ENCODE measurements at regions not wholly inside any gene's neighbourhood (a gene's known extent, or its start where the extent isn't known, plus 50 kb on each side); places are given as distances from the start of the nearest gene placed in this dataset.

GRCh38 chr1:115491298-115492018 lies 150.3 kb upstream of the VANGL1 start:
- no peak for DNase-seq

- peak; percentile 78 to 92 for DNase-seq
Measured at GRCh38 chr1:115479055-115479482, 141.0 kb upstream of the NGF start.

DNA sequence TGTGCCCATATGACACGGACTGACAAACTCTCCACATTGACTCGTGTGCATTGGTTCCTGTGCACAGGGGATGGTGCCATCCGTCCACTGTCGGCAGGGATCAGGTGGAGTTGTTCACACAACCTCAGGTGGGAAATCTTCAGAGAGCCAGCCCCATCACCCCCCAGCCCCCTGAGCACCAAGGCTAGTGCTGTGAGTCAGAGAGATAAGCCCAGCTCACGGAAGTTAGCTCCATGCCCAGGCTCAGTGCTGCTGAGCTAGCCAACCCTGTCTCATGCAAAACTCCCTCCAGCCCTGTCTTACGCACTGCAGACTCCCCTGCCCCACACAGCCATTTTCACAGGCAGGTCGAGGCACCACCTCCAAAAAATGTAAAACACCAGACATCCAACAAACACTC lies 139.0 kb upstream of the NGF start:
- DNase-seq = no peak

GRCh38 chr1:115476616-115477015 lies 138.6 kb upstream of the NGF start:
- no peak for DNase-seq

DNA sequence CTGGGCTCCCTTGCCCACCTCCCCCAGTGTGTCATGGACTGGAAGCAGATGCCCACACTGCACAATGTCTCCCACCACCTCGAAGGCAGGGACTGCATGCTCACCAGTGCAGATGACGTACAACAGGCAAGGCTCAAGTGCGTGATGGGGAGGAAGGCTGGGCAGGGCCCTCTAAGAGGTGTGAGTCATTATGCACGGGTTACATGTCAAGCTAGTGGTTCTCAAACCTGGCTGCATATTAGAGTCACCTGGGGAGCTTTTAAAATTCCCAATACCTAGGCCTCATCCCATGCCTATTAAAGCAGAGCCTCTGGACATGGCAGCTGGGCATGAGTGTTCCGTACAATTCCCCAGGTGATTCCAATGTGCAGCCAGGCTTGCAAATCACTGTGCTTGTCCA lies 137.9 kb upstream of the NGF start:
- no peak for DNase-seq

DNA sequence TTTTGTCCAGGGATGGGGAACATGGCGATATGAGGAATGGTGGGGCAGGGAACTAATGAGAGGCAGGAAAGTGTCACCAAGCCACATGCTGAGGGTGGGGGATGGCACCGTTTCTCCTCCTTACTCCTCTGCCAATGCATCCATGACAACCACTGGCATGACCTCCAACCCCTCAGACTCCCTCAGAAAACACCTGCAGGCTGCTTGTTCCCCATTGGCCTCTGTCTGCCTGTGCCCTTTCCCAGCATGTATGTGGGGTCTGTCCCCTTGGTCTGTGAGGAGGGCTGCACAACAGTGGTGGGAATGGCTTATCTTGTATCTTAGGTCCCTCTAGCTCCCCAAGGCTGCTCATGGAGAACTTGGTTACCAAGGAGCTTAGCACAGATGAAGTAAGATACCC lies 137.2 kb upstream of the NGF start:
- DNase-seq = no peak

GRCh38 chr1:115473986-115474565 lies 136.0 kb upstream of the NGF start:
- no peak for DNase-seq

GRCh38 chr1:115469703-115470476 lies 131.8 kb upstream of the NGF start:
- DNase-seq = peak; percentile 18 to 32

DNA sequence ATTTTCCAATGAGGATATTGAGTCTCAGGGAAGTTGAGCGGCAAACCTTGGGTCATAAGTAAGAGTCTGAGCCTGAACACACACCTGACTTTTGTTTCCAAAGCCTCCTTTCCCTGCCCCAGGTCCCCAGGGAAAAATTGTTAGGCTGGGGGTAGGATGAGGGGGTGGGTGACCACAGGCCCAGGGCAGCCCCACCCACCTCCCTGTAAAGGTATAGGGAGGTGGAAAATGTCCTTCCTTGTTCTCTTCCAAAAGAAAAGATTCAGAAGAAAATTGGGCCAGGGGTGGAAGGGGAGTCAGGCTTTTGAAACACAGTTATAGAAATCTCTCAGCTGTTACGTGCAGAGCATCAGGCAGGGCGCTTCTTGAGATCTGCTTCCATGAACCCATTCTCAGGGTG lies 129.7 kb upstream of the NGF start:
- no peak for DNase-seq

DNA sequence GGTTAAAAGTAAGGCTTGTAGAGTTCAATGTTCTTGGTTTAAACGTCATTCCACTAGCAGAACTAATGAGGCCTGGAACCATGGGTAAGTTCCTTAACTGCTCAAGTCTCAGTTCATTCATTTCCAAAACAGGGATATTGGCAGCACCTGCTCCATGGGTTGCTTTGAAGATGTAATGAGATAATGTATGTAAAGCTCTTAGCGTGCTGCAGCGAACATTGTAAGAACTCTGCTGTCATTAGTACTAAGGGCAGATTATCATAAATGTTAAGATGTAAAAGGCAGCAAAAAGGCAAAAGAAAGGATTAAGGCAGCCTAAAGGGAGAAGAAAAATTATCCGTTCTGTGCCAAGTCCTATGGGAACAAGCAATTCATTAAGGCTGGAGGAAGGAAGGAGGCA lies 129.1 kb upstream of the NGF start:
- no peak for DNase-seq

DNA sequence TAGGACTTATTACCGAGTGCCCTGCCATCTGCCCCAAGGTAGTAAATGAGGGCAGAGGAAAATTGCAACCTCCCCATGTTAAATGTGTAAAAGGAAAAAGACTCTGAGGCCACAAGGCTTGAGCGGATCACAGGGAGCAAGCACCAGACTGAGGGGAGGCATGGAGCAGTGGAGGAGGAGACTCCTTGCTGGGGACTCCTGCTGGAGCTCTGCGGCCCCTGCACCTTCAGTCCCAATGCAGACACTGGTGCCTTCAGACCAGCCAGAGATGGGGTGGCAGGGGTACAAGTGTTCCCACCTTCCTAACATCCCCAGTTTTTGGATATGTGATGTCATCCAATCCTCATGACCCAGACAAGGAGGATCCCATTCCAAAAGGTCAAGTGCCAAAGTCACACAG lies 128.4 kb upstream of the NGF start:
- DNase-seq = no peak

GRCh38 chr1:115465802-115466363 lies 127.8 kb upstream of the NGF start:
- no peak for DNase-seq

DNA sequence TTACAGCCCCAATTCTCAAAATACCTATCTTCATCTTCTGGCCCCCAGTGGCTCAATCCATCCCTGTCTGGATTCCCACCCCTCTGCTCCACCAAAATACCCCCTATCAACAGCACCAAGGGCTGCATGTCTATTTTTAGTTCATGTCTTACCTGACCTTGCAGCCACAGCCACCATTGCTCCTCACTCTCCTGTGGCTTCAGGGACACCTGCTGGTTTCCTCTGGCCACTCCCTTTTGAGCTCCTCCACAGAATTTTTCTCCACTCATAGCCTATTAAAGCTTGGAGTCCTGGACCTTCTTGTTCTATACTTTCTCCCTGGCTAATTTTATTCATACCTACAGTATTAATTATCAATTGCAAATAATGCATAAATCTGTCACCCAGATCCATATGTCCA lies 125.3 kb upstream of the NGF start:
- no peak for DNase-seq

GRCh38 chr1:115462566-115463076 lies 124.6 kb upstream of the NGF start:
- DNase-seq = no peak

- DNase-seq = no peak
Measured at GRCh38 chr1:115461526-115461925, 123.5 kb upstream of the NGF start.

GRCh38 chr1:115459161-115459560 lies 121.1 kb upstream of the NGF start:
- DNase-seq = no peak

- peak in 1 of 2 experiments; percentile 59 for DNase-seq
Measured at GRCh38 chr1:115458426-115459114, 120.5 kb upstream of the NGF start.

DNA sequence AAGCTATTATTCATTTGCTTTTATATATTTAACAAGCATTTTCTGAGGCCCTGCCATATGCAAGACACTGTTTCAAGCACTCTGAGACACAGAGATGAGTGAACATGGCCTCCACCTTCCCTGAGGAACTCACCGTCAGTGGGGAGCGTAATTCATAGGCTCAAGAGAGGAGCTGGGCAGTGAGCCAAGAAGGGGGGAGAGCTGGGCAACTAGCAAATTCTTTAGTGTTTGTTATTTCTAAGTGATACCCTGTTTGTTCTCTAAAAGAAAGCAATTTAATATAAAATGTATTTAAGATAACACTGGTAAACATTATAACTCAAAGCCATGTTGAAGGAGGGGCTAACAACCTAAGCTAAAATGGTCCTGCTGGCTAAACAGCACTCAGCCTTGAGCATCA lies 119.2 kb upstream of the NGF start:
- DNase-seq = peak; percentile 5 to 38

GRCh38 chr1:115456441-115456961 lies 118.5 kb upstream of the NGF start:
- peak in 1 of 2 experiments; percentile 27 for DNase-seq

GRCh38 chr1:115454837-115455511 lies 116.9 kb upstream of the NGF start:
- DNase-seq = peak in 1 of 2 experiments; percentile 3

DNA sequence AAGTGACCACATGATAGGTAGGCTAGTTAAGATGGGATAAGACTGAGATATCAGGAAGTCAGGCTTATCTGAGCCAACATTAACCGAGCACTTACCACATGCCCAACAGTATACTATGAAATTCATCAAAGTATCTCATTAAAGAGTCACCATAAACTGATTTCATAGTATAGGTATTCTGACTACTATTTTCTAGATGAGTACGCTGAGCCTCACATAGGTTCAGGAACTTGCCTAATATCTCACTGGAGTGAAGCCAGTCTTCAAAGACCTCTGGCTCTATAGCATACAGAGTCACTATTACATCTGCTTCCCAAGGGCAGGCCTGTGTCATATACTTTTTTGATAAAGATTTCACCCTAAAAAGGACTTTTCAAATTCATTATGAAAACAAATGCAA lies 115.6 kb upstream of the NGF start:
- no peak for DNase-seq

Measured in NCI-H2081 (cell line).